PC-9 (cell line): ENCODE measurements at regions not wholly inside any gene's neighbourhood (a gene's known extent, or its start where the extent isn't known, plus 50 kb on each side); places are given as distances from the start of the nearest gene placed in this dataset.

Experiments
- BruUV-seq: library from RNA; stranded (reverse); fragments of 400-500 nt; replicated peaks from 2 replicates; lab custom pipeline; 2021; lab: Mats Ljungman, UMichigan
- CTCF ChIA-PET: fragments of 300-600 bp; sonication (Branson Sonifier 250); formaldehyde crosslinking; loops from one replicate; lab custom pipeline; 2022; ENCODE audit warnings: antibody characterized with exemption; lab: Charles Lee
- POLR2A ChIA-PET: fragments of 300-600 bp; sonication (Branson Sonifier 250); formaldehyde crosslinking; loops from one replicate; lab custom pipeline; 2022; ENCODE audit warnings: antibody characterized with exemption; ENCODE audit not compliant: unreplicated experiment; lab: Charles Lee
- DNase-seq, 2 experiments: peaks; one replicate each; pipeline versions ENCODE4 v3.0.0 to v3.0.0-alpha.2; 2015 to 2022; ENCODE audit warnings: mixed read lengths in 1 of 2
- H2AFZ ChIP-seq: fragments of 200-600 bp; sonication (generic); 2 replicates; pipeline ENCODE4 v1.8.1; 2017; ENCODE audit warnings: antibody characterized with exemption
- H3F3A ChIP-seq: fragments of 200-600 bp; sonication (generic); 2 replicates; pipeline ENCODE4 v1.8.1; 2017; ENCODE audit warnings: antibody characterized with exemption, mild to moderate bottlenecking, low read depth; ENCODE audit not compliant: insufficient read depth
- H3K27ac ChIP-seq: fragments of 200-600 bp; sonication (generic); 2 replicates; pipeline ENCODE4 v1.6.1; 2016; ENCODE audit warnings: mixed run types
- H3K27me3 ChIP-seq: fragments of 200-600 bp; sonication (generic); 2 replicates; pipeline ENCODE4 v1.6.1; 2016; ENCODE audit warnings: low read depth, mixed run types; ENCODE audit not compliant: insufficient read depth
- H3K36me3 ChIP-seq: fragments of 200-600 bp; sonication (generic); 2 replicates; pipeline ENCODE4 v1.6.1; 2016; ENCODE audit warnings: low read depth, mixed run types
- H3K4me1 ChIP-seq: fragments of 200-600 bp; sonication (generic); replicated peaks from 2 replicates; pipeline ENCODE4 v1.6.1; 2016; ENCODE audit warnings: mixed run types; ENCODE audit not compliant: insufficient read depth
- H3K4me2 ChIP-seq: fragments of 200-600 bp; sonication (generic); 2 replicates; pipeline ENCODE4 v1.6.1; 2017; ENCODE audit warnings: mixed run types
- H3K4me3 ChIP-seq: fragments of 200-600 bp; sonication (generic); 2 replicates; pipeline ENCODE4 v1.6.1; 2016; ENCODE audit warnings: mixed run types
- H3K79me2 ChIP-seq: fragments of 200-600 bp; sonication (generic); 2 replicates; pipeline ENCODE4 v1.6.1; 2017; ENCODE audit warnings: low read depth, mixed run types
- H3K9me2 ChIP-seq: fragments of 200-600 bp; sonication (generic); 2 replicates; pipeline ENCODE4 v1.8.1; 2017; ENCODE audit warnings: mild to moderate bottlenecking; ENCODE audit not compliant: insufficient read depth
- H3K9me3 ChIP-seq: fragments of 200-600 bp; sonication (generic); 2 replicates; pipeline ENCODE4 v1.8.1; 2016; ENCODE audit warnings: low read depth; ENCODE audit not compliant: insufficient read depth
- H4K20me1 ChIP-seq: fragments of 200-600 bp; sonication (generic); 2 replicates; pipeline ENCODE4 v1.8.1; 2017; ENCODE audit not compliant: insufficient read depth
- EZH2 ChIP-seq: fragments of 200-600 bp; sonication (generic); IDR thresholded peaks from 2 replicates; pipeline ENCODE4 v1.8.0; 2017; ENCODE audit warnings: antibody characterized with exemption, low read depth
- intact Hi-C: fragments of 100-400 bp; cut with micrococcal nuclease; formaldehyde crosslinking; loops from one replicate; pipeline ENCODE4 v1.10.0; 2022; ENCODE audit not compliant: unreplicated experiment
- TF ChIP-seq, protein P1 (sequence below): fragments of 200-600 bp; sonication (generic); conservative IDR thresholded peaks from 2 replicates; pipeline ENCODE4 v1.6.1; 2017; ENCODE audit warnings: mixed run types, antibody characterized with exemption, mild to moderate bottlenecking, moderate library complexity

- Histone ChIP-seq H3K4me2 (no peak overlapping the region), H3K9me3 (no peaks in the 10 kb centered on the region), H3K36me3 (no peaks in the 10 kb centered on the region), H3K27me3 (no peaks in the 10 kb centered on the region), H2AFZ (0 out of 2 replicates have a peak overlapping the region, but pooled peaks have one; percentile 12), H3K4me1 (no peaks in the 10 kb centered on the region), H3F3A (no peaks in the 10 kb centered on the region), H3K79me2 (no peaks in the 10 kb centered on the region), H4K20me1 (no peaks in the 10 kb centered on the region), H3K27ac (no peak overlapping the region), H3K4me3 (no peak overlapping the region), H3K9me2 (peaks cover 3% of the 10 kb centered on the region; the same call in 1 of the 2 replicates)
- intact Hi-C loops: no loop called here
- TF ChIP-seq EZH2: no peak
- TF ChIP-seq, protein P1, sequence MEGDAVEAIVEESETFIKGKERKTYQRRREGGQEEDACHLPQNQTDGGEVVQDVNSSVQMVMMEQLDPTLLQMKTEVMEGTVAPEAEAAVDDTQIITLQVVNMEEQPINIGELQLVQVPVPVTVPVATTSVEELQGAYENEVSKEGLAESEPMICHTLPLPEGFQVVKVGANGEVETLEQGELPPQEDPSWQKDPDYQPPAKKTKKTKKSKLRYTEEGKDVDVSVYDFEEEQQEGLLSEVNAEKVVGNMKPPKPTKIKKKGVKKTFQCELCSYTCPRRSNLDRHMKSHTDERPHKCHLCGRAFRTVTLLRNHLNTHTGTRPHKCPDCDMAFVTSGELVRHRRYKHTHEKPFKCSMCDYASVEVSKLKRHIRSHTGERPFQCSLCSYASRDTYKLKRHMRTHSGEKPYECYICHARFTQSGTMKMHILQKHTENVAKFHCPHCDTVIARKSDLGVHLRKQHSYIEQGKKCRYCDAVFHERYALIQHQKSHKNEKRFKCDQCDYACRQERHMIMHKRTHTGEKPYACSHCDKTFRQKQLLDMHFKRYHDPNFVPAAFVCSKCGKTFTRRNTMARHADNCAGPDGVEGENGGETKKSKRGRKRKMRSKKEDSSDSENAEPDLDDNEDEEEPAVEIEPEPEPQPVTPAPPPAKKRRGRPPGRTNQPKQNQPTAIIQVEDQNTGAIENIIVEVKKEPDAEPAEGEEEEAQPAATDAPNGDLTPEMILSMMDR: no peak
- POLR2A ChIA-PET: no interaction called here
- BruUV-seq: no TSS peak
- DNase-seq: no peak
- CTCF ChIA-PET: no interaction called here
Measured at GRCh38 chr1:98482611-98483010, 178.9 kb upstream of the SNX7 start.

- Histone ChIP-seq H3K4me3 (no peak overlapping the region), H2AFZ (no peak overlapping the region), H3K27me3 (no peaks in the 10 kb centered on the region), H3F3A (no peaks in the 10 kb centered on the region), H3K36me3 (no peaks in the 10 kb centered on the region), H4K20me1 (no peaks in the 10 kb centered on the region), H3K4me2 (no peak overlapping the region), H3K27ac (no peak overlapping the region), H3K79me2 (no peaks in the 10 kb centered on the region), H3K9me3 (no peaks in the 10 kb centered on the region), H3K9me2 (peaks cover 3% of the 10 kb centered on the region; the same call in 1 of the 2 replicates), H3K4me1 (no peaks in the 10 kb centered on the region)
- DNase-seq: no peak
- intact Hi-C loops: no loop called here
- no TSS peak for BruUV-seq
- POLR2A ChIA-PET: no interaction called here
- CTCF ChIA-PET: no interaction called here
- TF ChIP-seq, protein P1: no peak
- no peak for TF ChIP-seq EZH2
Measured at GRCh38 chr1:98480271-98480670, 181.2 kb upstream of the SNX7 start.

DNA sequence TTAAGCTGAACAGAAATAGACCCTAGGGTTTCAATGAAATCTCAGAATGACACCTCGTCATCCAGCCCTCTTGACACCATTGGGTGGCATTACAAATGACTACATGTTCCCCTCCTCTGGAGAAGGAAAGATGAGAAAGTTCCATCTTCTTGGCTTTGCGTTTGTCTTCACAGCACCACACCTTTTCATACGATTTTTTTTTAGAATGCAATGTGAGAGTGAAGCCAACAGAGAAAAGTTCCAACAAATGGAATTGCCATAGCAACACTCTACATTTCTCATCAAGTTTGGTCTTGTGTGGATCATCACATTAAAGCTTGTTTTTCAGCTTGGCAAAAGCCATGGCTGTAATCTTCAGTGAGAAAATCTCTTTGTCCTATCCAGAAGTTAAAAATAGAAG, 183.4 kb upstream of the SNX7 start:
- CTCF ChIA-PET: no interaction called here
- Histone ChIP-seq H3K4me1 (no peaks in the 10 kb centered on the region), H3K9me2 (peaks cover 3% of the 10 kb centered on the region; the same call in 1 of the 2 replicates), H3K4me3 (no peak overlapping the region), H3K27me3 (no peaks in the 10 kb centered on the region), H3K27ac (no peak overlapping the region), H3K4me2 (no peak overlapping the region), H3K9me3 (no peaks in the 10 kb centered on the region), H3F3A (no peaks in the 10 kb centered on the region), H2AFZ (peak overlapping the region; percentile 9; the same call in 1 of the 2 replicates), H3K36me3 (no peaks in the 10 kb centered on the region), H4K20me1 (no peaks in the 10 kb centered on the region), H3K79me2 (no peaks in the 10 kb centered on the region)
- DNase-seq: no peak
- POLR2A ChIA-PET: no interaction called here
- intact Hi-C loops: loop anchor here (10.0 kb wide), 2 partner anchors 187 to 1343 kb away; partner anchors contain the start of gene SNX7
- no TSS peak for BruUV-seq
- TF ChIP-seq, protein P1: no peak
- TF ChIP-seq EZH2: no peak
